A549 (cell line): ENCODE measurements at regions not wholly inside any gene's neighbourhood (a gene's known extent, or its start where the extent isn't known, plus 50 kb on each side); places are given as distances from the start of the nearest gene placed in this dataset.

Experiments used
- CHD2 ChIP-seq: fragments of 150-350 bp; IDR thresholded peaks from 2 replicates; pipeline ENCODE4 v1.6.1; 2014; ENCODE audit warnings: low read length; ENCODE audit not compliant: partially characterized antibody
- CTCF ChIP-seq: fragments of >200 bp; sonication (Bioruptor Twin); formaldehyde crosslinking; IDR thresholded peaks from 3 replicates; pipeline ENCODE4 v1.5.1; 2016
- EP300 ChIP-seq, 2 experiments: fragments of >200 bp; sonication (Bioruptor Twin); formaldehyde crosslinking; IDR thresholded peaks; 2 replicates in 1 of 2; 3 replicates in 1 of 2; pipeline ENCODE4 v1.6.1; 2016 to 2017
- REST ChIP-seq: fragments of 200-600 bp; sonication (generic); IDR thresholded peaks from 2 replicates; pipeline ENCODE4 v1.6.1; 2016; ENCODE audit warnings: antibody characterized with exemption, mild to moderate bottlenecking, moderate library complexity
- RNF2 ChIP-seq: fragments of 200-600 bp; sonication (generic); IDR thresholded peaks from 2 replicates; pipeline ENCODE4 v1.6.1; 2016; ENCODE audit warnings: low read depth, mild to moderate bottlenecking, antibody characterized with exemption, moderate library complexity, borderline replicate concordance
- USF2 ChIP-seq: fragments of 450-650 bp; IDR thresholded peaks from 2 replicates; pipeline ENCODE4 v1.6.1; 2014; ENCODE audit warnings: antibody characterized with exemption

GRCh38 chr6:6823568-6824224, 235.2 kb downstream of the LY86 start:
- TF ChIP-seq CHD2 (no peak), CTCF (no peak), REST (no peak), USF2 (no peak), RNF2 (no peak), EP300 (IDR thresholded peaks at IDR 0.05) (no peak)
